ENCODE measurements at regions not wholly inside any gene's neighbourhood (a gene's known extent, or its start where the extent isn't known, plus 50 kb on each side); places are given as distances from the start of the nearest gene placed in this dataset.

DNA sequence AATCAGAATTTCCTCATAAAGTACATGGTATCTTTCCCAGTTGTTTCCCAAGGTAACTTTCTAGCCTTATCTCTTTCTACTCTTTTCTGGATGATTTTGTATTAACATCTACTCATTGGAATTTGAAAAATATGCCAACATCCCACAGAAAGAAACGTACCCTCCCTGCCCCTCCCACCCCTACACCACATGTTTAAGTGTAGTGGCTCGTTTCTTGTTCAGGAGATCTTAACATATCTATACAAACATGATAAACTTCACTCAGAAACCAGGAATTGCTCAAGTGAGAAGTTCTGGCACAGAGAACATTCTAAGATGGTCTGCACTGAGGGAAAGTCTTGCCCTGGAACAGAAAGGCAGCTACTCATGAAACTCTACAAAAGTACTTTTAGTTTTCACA is 404.7 kb downstream of the SOX2 start:
- TF ChIP-seq, protein P1, sequence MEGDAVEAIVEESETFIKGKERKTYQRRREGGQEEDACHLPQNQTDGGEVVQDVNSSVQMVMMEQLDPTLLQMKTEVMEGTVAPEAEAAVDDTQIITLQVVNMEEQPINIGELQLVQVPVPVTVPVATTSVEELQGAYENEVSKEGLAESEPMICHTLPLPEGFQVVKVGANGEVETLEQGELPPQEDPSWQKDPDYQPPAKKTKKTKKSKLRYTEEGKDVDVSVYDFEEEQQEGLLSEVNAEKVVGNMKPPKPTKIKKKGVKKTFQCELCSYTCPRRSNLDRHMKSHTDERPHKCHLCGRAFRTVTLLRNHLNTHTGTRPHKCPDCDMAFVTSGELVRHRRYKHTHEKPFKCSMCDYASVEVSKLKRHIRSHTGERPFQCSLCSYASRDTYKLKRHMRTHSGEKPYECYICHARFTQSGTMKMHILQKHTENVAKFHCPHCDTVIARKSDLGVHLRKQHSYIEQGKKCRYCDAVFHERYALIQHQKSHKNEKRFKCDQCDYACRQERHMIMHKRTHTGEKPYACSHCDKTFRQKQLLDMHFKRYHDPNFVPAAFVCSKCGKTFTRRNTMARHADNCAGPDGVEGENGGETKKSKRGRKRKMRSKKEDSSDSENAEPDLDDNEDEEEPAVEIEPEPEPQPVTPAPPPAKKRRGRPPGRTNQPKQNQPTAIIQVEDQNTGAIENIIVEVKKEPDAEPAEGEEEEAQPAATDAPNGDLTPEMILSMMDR (IDR thresholded peaks at IDR 0.05) = no peak
- TF ChIP-seq TEAD4 (IDR thresholded peaks at IDR 0.05; ENCODE audit: borderline replicate concordance, insufficient read depth) = no peak
- TF ChIP-seq POLR2AphosphoS5 (IDR thresholded peaks at IDR 0.05; ENCODE audit: low read depth, low read length) = no peak
- TF ChIP-seq, protein P2, sequence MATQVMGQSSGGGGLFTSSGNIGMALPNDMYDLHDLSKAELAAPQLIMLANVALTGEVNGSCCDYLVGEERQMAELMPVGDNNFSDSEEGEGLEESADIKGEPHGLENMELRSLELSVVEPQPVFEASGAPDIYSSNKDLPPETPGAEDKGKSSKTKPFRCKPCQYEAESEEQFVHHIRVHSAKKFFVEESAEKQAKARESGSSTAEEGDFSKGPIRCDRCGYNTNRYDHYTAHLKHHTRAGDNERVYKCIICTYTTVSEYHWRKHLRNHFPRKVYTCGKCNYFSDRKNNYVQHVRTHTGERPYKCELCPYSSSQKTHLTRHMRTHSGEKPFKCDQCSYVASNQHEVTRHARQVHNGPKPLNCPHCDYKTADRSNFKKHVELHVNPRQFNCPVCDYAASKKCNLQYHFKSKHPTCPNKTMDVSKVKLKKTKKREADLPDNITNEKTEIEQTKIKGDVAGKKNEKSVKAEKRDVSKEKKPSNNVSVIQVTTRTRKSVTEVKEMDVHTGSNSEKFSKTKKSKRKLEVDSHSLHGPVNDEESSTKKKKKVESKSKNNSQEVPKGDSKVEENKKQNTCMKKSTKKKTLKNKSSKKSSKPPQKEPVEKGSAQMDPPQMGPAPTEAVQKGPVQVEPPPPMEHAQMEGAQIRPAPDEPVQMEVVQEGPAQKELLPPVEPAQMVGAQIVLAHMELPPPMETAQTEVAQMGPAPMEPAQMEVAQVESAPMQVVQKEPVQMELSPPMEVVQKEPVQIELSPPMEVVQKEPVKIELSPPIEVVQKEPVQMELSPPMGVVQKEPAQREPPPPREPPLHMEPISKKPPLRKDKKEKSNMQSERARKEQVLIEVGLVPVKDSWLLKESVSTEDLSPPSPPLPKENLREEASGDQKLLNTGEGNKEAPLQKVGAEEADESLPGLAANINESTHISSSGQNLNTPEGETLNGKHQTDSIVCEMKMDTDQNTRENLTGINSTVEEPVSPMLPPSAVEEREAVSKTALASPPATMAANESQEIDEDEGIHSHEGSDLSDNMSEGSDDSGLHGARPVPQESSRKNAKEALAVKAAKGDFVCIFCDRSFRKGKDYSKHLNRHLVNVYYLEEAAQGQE (IDR thresholded peaks at IDR 0.05; ENCODE audit: low read depth, low read length) = no peak
- TF ChIP-seq CHD2 (IDR thresholded peaks at IDR 0.05; ENCODE audit: low read length, partially characterized antibody) = no peak
- no peak for TF ChIP-seq YY1 (IDR thresholded peaks at IDR 0.05; ENCODE audit: low read depth)
- no peak for TF ChIP-seq IRF3 (IDR thresholded peaks at IDR 0.05; ENCODE audit: low read depth, low read length)
- no peak for TF ChIP-seq ZBTB33 (IDR thresholded peaks at IDR 0.05; ENCODE audit: borderline replicate concordance, low read depth)
- TF ChIP-seq RAD21 (IDR thresholded peaks at IDR 0.05; ENCODE audit: low read length) = no peak
- TF ChIP-seq, protein P3, sequence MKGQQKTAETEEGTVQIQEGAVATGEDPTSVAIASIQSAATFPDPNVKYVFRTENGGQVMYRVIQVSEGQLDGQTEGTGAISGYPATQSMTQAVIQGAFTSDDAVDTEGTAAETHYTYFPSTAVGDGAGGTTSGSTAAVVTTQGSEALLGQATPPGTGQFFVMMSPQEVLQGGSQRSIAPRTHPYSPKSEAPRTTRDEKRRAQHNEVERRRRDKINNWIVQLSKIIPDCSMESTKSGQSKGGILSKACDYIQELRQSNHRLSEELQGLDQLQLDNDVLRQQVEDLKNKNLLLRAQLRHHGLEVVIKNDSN (IDR thresholded peaks at IDR 0.05; ENCODE audit: borderline replicate concordance, low read depth) = no peak
- no peak for TF ChIP-seq USF2 (IDR thresholded peaks at IDR 0.05; ENCODE audit: borderline replicate concordance, low read depth, low read length)
- TF ChIP-seq PBX3 (IDR thresholded peaks at IDR 0.05) = no peak

All from SK-N-SH (cell line).